T-cell (primary cell): ENCODE measurements at regions not wholly inside any gene's neighbourhood (a gene's known extent, or its start where the extent isn't known, plus 50 kb on each side); places are given as distances from the start of the nearest gene placed in this dataset.
"Not testable (repeated sequence)": the region's sequence is repeated elsewhere in the genome, so short reads cannot be mapped to it uniquely, and the experiment has no call there.

ENCODE experiments used
- ATAC-seq, 4 experiments: fragments of 200-7000 bp in 3 of 4; fragments of 150-1000 bp in 1 of 4; cut with Tn5 transposase; replicated peaks in 1 of 4; 1 replicate in 3 of 4; 2 replicates in 1 of 4; pipeline ENCODE4 v1.10.0; 2021; ENCODE audit warnings: moderate library complexity in 3 of 4, mild to moderate bottlenecking in 2 of 4, moderate number of reproducible peaks in 1 of 4
- CTCF ChIA-PET, 2 donors: fragments of 300-600 bp; sonication (Branson Sonifier 250); formaldehyde crosslinking; loops; one replicate each; lab custom pipeline; 2022; ENCODE audit warnings: antibody characterized with exemption in 2 of 2; lab: Charles Lee
- POLR2A ChIA-PET, 2 donors: fragments of 300-600 bp; sonication (Branson Sonifier 250); formaldehyde crosslinking; loops; one replicate each; lab custom pipeline; 2022; ENCODE audit warnings: antibody characterized with exemption in 2 of 2; lab: Charles Lee
- DNase-seq, 35 experiments: peaks; one replicate each; pipeline versions ENCODE4 v3.0.0 to v3.0.0-alpha.2; 2013 to 2023
- H3K27ac ChIP-seq: one replicate; pipeline ENCODE4 v1.5.1; 2013; ENCODE audit warnings: low read length
- H3K27me3 ChIP-seq, 2 experiments: replicated peaks in 1 of 2; 1 replicate in 1 of 2; 2 replicates in 1 of 2; pipeline versions ENCODE4 v1.6.1 to v1.7.0; 2013; ENCODE audit warnings: low read length in 1 of 2, mixed read lengths in 1 of 2; ENCODE audit not compliant: control insufficient read depth in 2 of 2, insufficient read depth in 2 of 2; ENCODE audit errors: extremely low read depth in 1 of 2
- H3K36me3 ChIP-seq, 2 donors: 1 replicate in 1 of 2; 2 replicates in 1 of 2; pipeline versions ENCODE4 v1.6.1 to v1.7.0; 2013; ENCODE audit warnings: low read length in 1 of 2; ENCODE audit not compliant: control insufficient read depth in 2 of 2, insufficient read depth in 1 of 2; ENCODE audit errors: extremely low read depth in 1 of 2
- H3K4me1 ChIP-seq, 2 experiments: 1 replicate in 1 of 2; 2 replicates in 1 of 2; pipeline versions ENCODE4 v1.6.1 to v1.7.0; 2013; ENCODE audit warnings: low read length in 2 of 2, mixed read lengths in 1 of 2; ENCODE audit not compliant: insufficient read depth in 2 of 2, control insufficient read depth in 1 of 2; ENCODE audit errors: extremely low read depth in 1 of 2
- H3K4me3 ChIP-seq, 2 donors: 1 replicate in 1 of 2; 2 replicates in 1 of 2; pipeline versions ENCODE4 v1.5.1 to v1.7.0; 2013; ENCODE audit warnings: mild to moderate bottlenecking in 2 of 2, low read length in 1 of 2, moderate library complexity in 1 of 2; ENCODE audit not compliant: control insufficient read depth in 1 of 2; ENCODE audit errors: extremely low read depth in 1 of 2
- H3K9me3 ChIP-seq: 2 replicates; pipeline ENCODE4 v1.7.0; 2013
- H3K27ac Mint-ChIP-seq, 2 donors: one replicate each; pipeline ENCODE4 v1.8.0; 2020 to 2021; ENCODE audit warnings: mild to moderate bottlenecking in 2 of 2, mixed read lengths in 2 of 2
- H3K27me3 Mint-ChIP-seq, 2 donors: one replicate each; pipeline ENCODE4 v1.8.0; 2021 to 2022; ENCODE audit warnings: mixed read lengths in 2 of 2
- H3K36me3 Mint-ChIP-seq: one replicate; pipeline ENCODE4 v1.8.0; 2021; ENCODE audit warnings: mixed read lengths
- H3K4me1 Mint-ChIP-seq, 3 donors: one replicate each; pipeline ENCODE4 v1.8.0; 2020 to 2022; ENCODE audit warnings: mixed read lengths in 3 of 3, mild to moderate bottlenecking in 1 of 3
- H3K4me3 Mint-ChIP-seq, 3 donors: one replicate each; pipeline ENCODE4 v1.8.0; 2020 to 2022; ENCODE audit warnings: mild to moderate bottlenecking in 3 of 3, mixed read lengths in 3 of 3, moderate library complexity in 3 of 3
- H3K9me3 Mint-ChIP-seq, 3 donors: one replicate each; pipeline ENCODE4 v1.8.0; 2020 to 2022; ENCODE audit warnings: mixed read lengths in 3 of 3
- WGBS: methylation state at CpG from one replicate; pipeline ENCODE4 v1.1.5; 2013; ENCODE audit warnings: missing lambda C conversion rate; ENCODE audit not compliant: insufficient coverage; 5-methylcytosine and 5-hydroxymethylcytosine counted together

DNA sequence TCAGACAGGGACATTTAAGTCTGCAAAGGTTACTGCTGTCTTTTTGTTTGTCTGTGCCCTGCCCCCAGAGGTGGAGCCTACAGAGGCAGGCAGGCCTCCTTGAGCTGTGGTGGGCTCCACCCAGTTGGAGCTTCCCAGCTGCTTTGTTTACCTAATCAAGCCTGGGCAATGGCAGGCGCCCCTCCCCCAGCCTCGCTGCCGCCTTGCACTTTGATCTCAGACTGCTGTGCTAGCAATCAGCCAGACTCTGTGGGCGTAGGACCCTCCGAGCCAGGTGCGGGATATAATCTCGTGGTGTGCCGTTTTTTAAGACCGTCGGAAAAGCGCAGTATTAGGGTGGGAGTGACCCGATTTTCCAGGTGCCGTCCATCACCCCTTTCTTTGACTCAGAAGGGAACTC is 96.2 kb upstream of the CLNK start:
- ATAC-seq, DNase-seq, H3K4me3 ChIP-seq, H3K27me3 Mint-ChIP-seq, H3K4me1 ChIP-seq, H3K27ac ChIP-seq, CTCF ChIA-PET, H3K36me3 Mint-ChIP-seq, POLR2A ChIA-PET, H3K9me3 Mint-ChIP-seq, H3K27ac Mint-ChIP-seq, H3K4me3 Mint-ChIP-seq, H3K36me3 ChIP-seq, H3K4me1 Mint-ChIP-seq, H3K27me3 ChIP-seq, H3K9me3 ChIP-seq: not testable (repeated sequence)
- 86% methylated on average over 1 of the region's 13 CpGs for WGBS

DNA sequence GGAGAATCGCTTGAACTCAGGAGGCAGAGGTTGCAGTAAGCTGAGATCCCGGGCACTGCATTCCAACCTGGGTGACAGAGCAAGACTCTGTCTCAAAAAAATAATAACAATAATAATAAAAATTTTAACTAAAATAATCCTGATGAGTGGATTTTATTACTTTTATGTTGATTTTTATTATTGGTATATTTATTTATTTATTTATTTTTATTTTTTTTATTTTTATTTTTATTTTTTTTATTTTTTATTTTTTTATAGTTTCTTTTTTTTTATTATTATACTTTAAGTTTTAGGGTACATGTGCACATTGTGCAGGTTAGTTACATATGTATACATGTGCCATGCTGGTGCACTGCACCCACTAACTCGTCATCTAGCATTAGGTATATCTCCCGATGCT is 90.6 kb upstream of the CLNK start:
- H3K4me1 Mint-ChIP-seq, H3K9me3 Mint-ChIP-seq, H3K4me3 Mint-ChIP-seq, H3K27me3 ChIP-seq, H3K27me3 Mint-ChIP-seq, H3K36me3 ChIP-seq, H3K9me3 ChIP-seq, H3K27ac ChIP-seq, DNase-seq, POLR2A ChIA-PET, CTCF ChIA-PET, H3K4me3 ChIP-seq, H3K27ac Mint-ChIP-seq, ATAC-seq, H3K4me1 ChIP-seq, H3K36me3 Mint-ChIP-seq: not testable (repeated sequence)
- WGBS: no CpG with 5 or more reads among the region's 4 CpGs

DNA sequence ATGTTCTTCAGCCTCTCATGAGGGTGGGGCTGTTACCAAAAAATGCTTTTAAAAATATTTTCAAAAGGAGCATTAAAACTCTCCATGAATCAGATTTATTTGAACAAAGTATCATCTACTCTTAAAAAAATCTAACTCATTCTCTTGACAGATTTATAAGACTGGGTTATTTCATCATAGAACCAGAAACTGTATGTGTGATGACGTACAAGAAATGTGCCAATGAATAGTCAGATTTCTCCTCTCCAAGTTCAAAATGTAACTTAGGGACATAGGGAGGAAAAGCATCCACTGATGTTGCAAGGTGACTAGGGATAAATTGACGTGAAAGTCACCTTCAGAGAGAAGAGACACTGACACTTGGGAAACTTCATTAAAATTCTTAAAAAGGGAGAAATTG is 89.1 kb upstream of the CLNK start:
- ChIA-PET CTCF (no interaction called here), POLR2A (no interaction called here)
- Mint-ChIP-seq H3K36me3 (no peaks in the 10 kb centered on the region), H3K4me1 (no peaks in the 10 kb centered on the region), H3K27me3 (no peaks in the 10 kb centered on the region), H3K9me3 (no peaks in the 10 kb centered on the region), H3K4me3 (no peak overlapping the region), H3K27ac (no peak overlapping the region)
- no CpG with 5 or more reads among the region's 2 CpGs for WGBS
- no peak overlapping the region for H3K4me3 ChIP-seq
- H3K36me3 ChIP-seq: no peaks in the 10 kb centered on the region
- no peak for DNase-seq
- no peaks in the 10 kb centered on the region for H3K4me1 ChIP-seq
- H3K9me3 ChIP-seq: no peaks in the 10 kb centered on the region
- no peak for ATAC-seq
- no peaks in the 10 kb centered on the region for H3K27me3 ChIP-seq
- no peak overlapping the region for H3K27ac ChIP-seq

DNA sequence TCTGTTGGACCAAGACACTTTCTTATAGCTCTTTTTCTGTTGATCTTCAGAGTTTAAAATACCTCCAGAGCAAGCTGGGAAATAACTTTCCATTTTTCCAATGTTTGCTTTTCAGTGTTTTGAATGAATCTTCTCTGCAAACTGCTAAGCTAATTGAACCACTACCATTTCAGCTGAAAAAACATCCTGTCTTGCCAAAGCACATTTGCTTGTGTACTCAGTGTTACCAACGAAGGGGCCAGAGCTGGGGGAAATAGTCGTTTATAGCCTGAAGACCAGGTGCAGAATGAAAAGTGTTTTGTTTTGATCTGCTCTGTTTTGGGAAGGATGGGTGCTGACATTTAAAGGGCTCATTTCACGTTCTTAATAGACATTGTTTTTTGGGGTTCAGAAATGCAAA is 88.4 kb upstream of the CLNK start:
- POLR2A ChIA-PET: interaction anchor here in 1 of 2 donors (0.6 kb wide), 1 partner anchor 568 kb away, joined by 4 read pairs; no protein-coding TSS in a partner anchor
- no peaks in the 10 kb centered on the region for H3K36me3 Mint-ChIP-seq
- H3K27ac Mint-ChIP-seq: no peak overlapping the region

DNA sequence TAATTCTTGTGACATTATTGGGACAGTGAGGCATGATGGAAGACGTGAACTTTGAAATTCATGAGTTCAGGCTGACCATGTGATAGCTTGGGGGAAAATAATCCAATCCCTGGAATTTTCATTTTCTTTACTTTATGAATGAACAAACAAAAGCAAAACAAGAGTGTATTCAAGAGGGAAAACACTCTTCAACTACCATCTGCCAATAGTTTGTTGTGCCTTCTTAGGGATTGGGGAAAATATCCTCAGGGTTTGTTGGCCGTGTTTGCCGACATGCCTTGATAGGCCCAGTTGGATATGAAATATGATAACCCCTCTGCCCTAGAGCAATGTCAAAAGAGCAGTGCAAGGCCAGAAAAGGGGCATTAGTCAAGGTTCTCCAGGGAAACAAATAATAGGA is 80.8 kb upstream of the CLNK start:
- Mint-ChIP-seq H3K27me3 (no peaks in the 10 kb centered on the region), H3K9me3 (peaks cover 7 to 15% (median 7%) of the 10 kb centered on the region in 3 donors), H3K27ac (no peak overlapping the region), H3K4me1 (no peaks in the 10 kb centered on the region), H3K36me3 (no peaks in the 10 kb centered on the region), H3K4me3 (no peak overlapping the region)
- H3K36me3 ChIP-seq: no peaks in the 10 kb centered on the region
- H3K9me3 ChIP-seq: no peaks in the 10 kb centered on the region
- no peak for ATAC-seq
- H3K27ac ChIP-seq: no peak overlapping the region
- WGBS: no CpG with 5 or more reads among the region's 3 CpGs
- no peaks in the 10 kb centered on the region for H3K27me3 ChIP-seq
- H3K4me1 ChIP-seq: no peaks in the 10 kb centered on the region
- ChIA-PET POLR2A (no interaction called here), CTCF (no interaction called here)
- DNase-seq: no peak
- H3K4me3 ChIP-seq: no peak overlapping the region

More for the DNA sequence above, 88.4 kb upstream of the CLNK start:
- DNase-seq (no peak), ATAC-seq (no peak)
- Histone ChIP-seq H3K27ac (no peak overlapping the region), H3K9me3 (no peaks in the 10 kb centered on the region), H3K4me3 (no peak overlapping the region), H3K4me1 (no peaks in the 10 kb centered on the region), H3K36me3 (no peaks in the 10 kb centered on the region), H3K27me3 (no peaks in the 10 kb centered on the region)
- no peaks in the 10 kb centered on the region for H3K4me1 Mint-ChIP-seq
- no peaks in the 10 kb centered on the region for H3K9me3 Mint-ChIP-seq
- 55% methylated on average over 1 of the region's 3 CpGs for WGBS
- H3K27me3 Mint-ChIP-seq: no peaks in the 10 kb centered on the region
- CTCF ChIA-PET: no interaction called here
- H3K4me3 Mint-ChIP-seq: no peak overlapping the region

DNA sequence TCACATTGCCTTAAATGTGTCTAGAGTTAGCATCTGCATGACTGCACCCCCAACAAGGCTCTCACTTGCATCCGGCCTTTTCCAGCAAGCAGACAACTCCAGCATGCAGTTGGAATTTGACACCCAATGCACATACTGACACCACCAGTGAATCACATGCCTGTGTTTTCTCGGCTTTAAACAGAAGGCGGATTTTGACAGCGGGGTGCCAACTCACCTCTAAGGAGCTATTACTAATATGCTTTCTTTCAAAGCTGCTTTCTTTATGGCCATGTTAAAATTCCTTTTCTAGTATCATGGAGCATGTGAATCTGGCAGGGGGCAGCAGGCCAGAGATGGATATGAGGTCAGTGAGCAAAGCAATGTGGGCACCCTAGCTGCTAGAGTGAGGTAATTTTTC is 78.0 kb upstream of the CLNK start:
- ChIA-PET CTCF (no interaction called here), POLR2A (no interaction called here)
- Histone ChIP-seq H3K27ac (no peak overlapping the region), H3K4me3 (no peak overlapping the region), H3K27me3 (no peaks in the 10 kb centered on the region), H3K36me3 (no peaks in the 10 kb centered on the region), H3K4me1 (no peaks in the 10 kb centered on the region), H3K9me3 (no peaks in the 10 kb centered on the region)
- peaks cover 7 to 13% (median 7%) of the 10 kb centered on the region in 3 donors for H3K9me3 Mint-ChIP-seq
- H3K27ac Mint-ChIP-seq: no peak overlapping the region
- no peaks in the 10 kb centered on the region for H3K36me3 Mint-ChIP-seq
- DNase-seq: no peak
- WGBS: 86% methylated on average over 4 of the region's 4 CpGs
- ATAC-seq: no peak
- no peaks in the 10 kb centered on the region for H3K4me1 Mint-ChIP-seq
- no peaks in the 10 kb centered on the region for H3K27me3 Mint-ChIP-seq
- no peak overlapping the region for H3K4me3 Mint-ChIP-seq

DNA sequence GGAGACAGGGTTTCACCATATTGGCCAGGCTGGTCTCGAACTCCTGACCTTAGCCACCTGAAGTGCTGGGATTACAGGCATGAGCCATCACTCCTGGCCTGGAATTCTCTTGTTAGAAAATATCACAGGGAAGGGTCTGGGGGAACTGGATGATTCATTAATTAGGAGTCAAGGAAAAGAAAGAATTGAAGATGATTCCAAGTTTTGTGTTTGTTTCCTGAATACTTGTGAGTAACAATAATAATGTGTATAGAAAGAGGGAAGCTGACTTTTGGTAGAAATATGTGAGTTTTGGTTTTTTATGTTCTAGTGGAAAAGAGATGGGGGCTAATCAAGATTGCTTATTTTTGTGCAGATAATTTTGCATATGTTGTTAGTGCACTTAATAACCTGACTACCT is 77.3 kb upstream of the CLNK start:
- no peak overlapping the region for H3K4me3 ChIP-seq
- POLR2A ChIA-PET: interaction anchor here in 1 of 2 donors (0.6 kb wide), 1 partner anchor 291 kb away, joined by 3 read pairs; no protein-coding TSS in a partner anchor
- no peaks in the 10 kb centered on the region for H3K9me3 ChIP-seq
- H3K36me3 ChIP-seq: no peaks in the 10 kb centered on the region
- WGBS: 80% methylated on average over 1 of the region's 1 CpG
- H3K9me3 Mint-ChIP-seq: peaks cover 7 to 11% (median 7%) of the 10 kb centered on the region in 3 donors
- no peak for DNase-seq
- no peaks in the 10 kb centered on the region for H3K36me3 Mint-ChIP-seq
- H3K27ac Mint-ChIP-seq: no peak overlapping the region
- H3K4me1 Mint-ChIP-seq: no peaks in the 10 kb centered on the region
- no peak overlapping the region for H3K27ac ChIP-seq
- H3K4me1 ChIP-seq: no peaks in the 10 kb centered on the region
- no peak overlapping the region for H3K4me3 Mint-ChIP-seq
- no peak for ATAC-seq
- CTCF ChIA-PET: no interaction called here
- no peaks in the 10 kb centered on the region for H3K27me3 Mint-ChIP-seq
- H3K27me3 ChIP-seq: no peaks in the 10 kb centered on the region
